ENCODE measurements at regions not wholly inside any gene's neighbourhood (a gene's known extent, or its start where the extent isn't known, plus 50 kb on each side); places are given as distances from the start of the nearest gene placed in this dataset.

GRCh38 chr9:120324996-120325642, 254.8 kb downstream of the CDK5RAP2 start:
- no peak for TF ChIP-seq CTCF (IDR thresholded peaks at IDR 0.05)
- H3K4me3 ChIP-seq (ENCODE audit: low read length) = no peak overlapping the region
- no peak overlapping the region for H3K27ac Mint-ChIP-seq
- 37% methylated on average over 5 of the region's 5 CpGs for WGBS (ENCODE audit: insufficient coverage)
- no peaks in the 10 kb centered on the region for H3K27me3 ChIP-seq (ENCODE audit: control insufficient read depth, insufficient read depth, low read length)
- no peaks in the 10 kb centered on the region for H3K36me3 Mint-ChIP-seq
- no peak overlapping the region for H3K27ac ChIP-seq (ENCODE audit: low read length)
- H3K9me3 ChIP-seq (ENCODE audit: control insufficient read depth, insufficient read depth, low read length) = no peaks in the 10 kb centered on the region
- DNase-seq (no peak), ATAC-seq (no peak)
- no peaks in the 10 kb centered on the region for H3K4me1 Mint-ChIP-seq
- H3K9me3 Mint-ChIP-seq = peaks cover 0 to 2% of the 10 kb centered on the region in 2 donors
- intact Hi-C loops (cut with micrococcal nuclease) = no loop called here
- H3K36me3 ChIP-seq (ENCODE audit: control insufficient read depth, insufficient read depth, low read length) = no peaks in the 10 kb centered on the region
- peaks cover 8 to 11% of the 10 kb centered on the region in 2 donors for H3K27me3 Mint-ChIP-seq (ENCODE audit: low read depth in 2 of 2)
- H3K4me3 Mint-ChIP-seq = no peak overlapping the region
- no peaks in the 10 kb centered on the region for H3K4me1 ChIP-seq (ENCODE audit: control insufficient read depth, insufficient read depth, low read length)

- ATAC-seq (no peak), DNase-seq (no peak)
- H3K36me3 Mint-ChIP-seq = no peaks in the 10 kb centered on the region
- H3K27me3 Mint-ChIP-seq (ENCODE audit: low read depth in 2 of 2) = peaks cover 8 to 11% of the 10 kb centered on the region in 2 donors
- H3K27me3 ChIP-seq (ENCODE audit: control insufficient read depth, insufficient read depth, low read length) = no peaks in the 10 kb centered on the region
- peaks cover 0 to 2% of the 10 kb centered on the region in 2 donors for H3K9me3 Mint-ChIP-seq
- no peak overlapping the region for H3K27ac Mint-ChIP-seq
- no peaks in the 10 kb centered on the region for H3K36me3 ChIP-seq (ENCODE audit: control insufficient read depth, insufficient read depth, low read length)
- no peak overlapping the region for H3K4me3 Mint-ChIP-seq
- TF ChIP-seq CTCF (IDR thresholded peaks at IDR 0.05) = no peak
- 100% methylated on average over 2 of the region's 2 CpGs for WGBS (ENCODE audit: insufficient coverage)
- no peaks in the 10 kb centered on the region for H3K9me3 ChIP-seq (ENCODE audit: control insufficient read depth, insufficient read depth, low read length)
- no peak overlapping the region for H3K27ac ChIP-seq (ENCODE audit: low read length)
- no peak overlapping the region for H3K4me3 ChIP-seq (ENCODE audit: low read length)
- no peaks in the 10 kb centered on the region for H3K4me1 ChIP-seq (ENCODE audit: control insufficient read depth, insufficient read depth, low read length)
- intact Hi-C loops (cut with micrococcal nuclease) = no loop called here
- H3K4me1 Mint-ChIP-seq = no peaks in the 10 kb centered on the region
These were observed 255.5 kb downstream of the CDK5RAP2 start for GRCh38 chr9:120324461-120324860.

- no peaks in the 10 kb centered on the region for H3K36me3 ChIP-seq (ENCODE audit: control insufficient read depth, insufficient read depth, low read length)
- H3K36me3 Mint-ChIP-seq = no peaks in the 10 kb centered on the region
- H3K27me3 ChIP-seq (ENCODE audit: control insufficient read depth, insufficient read depth, low read length) = no peaks in the 10 kb centered on the region
- DNase-seq (no peak), ATAC-seq (no peak)
- no peaks in the 10 kb centered on the region for H3K4me1 ChIP-seq (ENCODE audit: control insufficient read depth, insufficient read depth, low read length)
- no peak overlapping the region for H3K4me3 Mint-ChIP-seq
- H3K9me3 Mint-ChIP-seq = peaks cover 0 to 2% of the 10 kb centered on the region in 2 donors
- H3K9me3 ChIP-seq (ENCODE audit: control insufficient read depth, insufficient read depth, low read length) = no peaks in the 10 kb centered on the region
- H3K27me3 Mint-ChIP-seq (ENCODE audit: low read depth in 2 of 2) = peaks cover 15 to 16% of the 10 kb centered on the region in 2 donors
- TF ChIP-seq CTCF (IDR thresholded peaks at IDR 0.05) = no peak
- H3K4me1 Mint-ChIP-seq = no peaks in the 10 kb centered on the region
- no peak overlapping the region for H3K27ac Mint-ChIP-seq
- H3K27ac ChIP-seq (ENCODE audit: low read length) = no peak overlapping the region
- 77% methylated on average over 1 of the region's 1 CpG for WGBS (ENCODE audit: insufficient coverage)
- intact Hi-C loops (cut with micrococcal nuclease) = no loop called here
- no peak overlapping the region for H3K4me3 ChIP-seq (ENCODE audit: low read length)
These were observed 256.8 kb downstream of the CDK5RAP2 start for GRCh38 chr9:120323125-120323524.

GRCh38 chr9:120319452-120319851, 260.5 kb downstream of the CDK5RAP2 start:
- Mint-ChIP-seq H3K9me3 (no peaks in the 10 kb centered on the region), H3K27me3 (ENCODE audit: low read depth in 2 of 2) (peaks cover 6 to 20% of the 10 kb centered on the region in 2 donors), H3K27ac (no peak overlapping the region), H3K36me3 (no peaks in the 10 kb centered on the region), H3K4me1 (no peaks in the 10 kb centered on the region), H3K4me3 (no peak overlapping the region)
- Histone ChIP-seq H3K27ac (ENCODE audit: low read length) (no peak overlapping the region), H3K9me3 (ENCODE audit: control insufficient read depth, insufficient read depth, low read length) (no peaks in the 10 kb centered on the region), H3K4me3 (ENCODE audit: low read length) (no peak overlapping the region), H3K4me1 (ENCODE audit: control insufficient read depth, insufficient read depth, low read length) (no peaks in the 10 kb centered on the region), H3K36me3 (ENCODE audit: control insufficient read depth, insufficient read depth, low read length) (no peaks in the 10 kb centered on the region), H3K27me3 (ENCODE audit: control insufficient read depth, insufficient read depth, low read length) (no peaks in the 10 kb centered on the region)
- no peak for ATAC-seq
- intact Hi-C loops (cut with micrococcal nuclease) = no loop called here
- TF ChIP-seq CTCF (IDR thresholded peaks at IDR 0.05) = no peak
- WGBS (ENCODE audit: insufficient coverage) = 83% methylated on average over 3 of the region's 3 CpGs
- DNase-seq = no peak
